GM12878 (cell line): ENCODE measurements at regions not wholly inside any gene's neighbourhood (a gene's known extent, or its start where the extent isn't known, plus 50 kb on each side); places are given as distances from the start of the nearest gene placed in this dataset.

Experiments
- ATAC-seq: fragments of 200-7000 bp; cut with Tn5 transposase; 3 replicates; pipeline ENCODE4 v1.9.1; 2020; ENCODE audit warnings: mild to moderate bottlenecking, moderate library complexity
- BruUV-seq: library from RNA; stranded (reverse); fragments of 400-500 nt; replicated peaks from 2 replicates; lab custom pipeline; 2021; lab: Mats Ljungman, UMichigan
- CTCF ChIA-PET: fragments of 300-600 bp; sonication (Branson Sonifier 250); formaldehyde crosslinking; extraction: SDS; loops from one replicate; lab custom pipeline; 2021; ENCODE audit warnings: inconsistent platforms; lab: Yijun Ruan, JAX
- POLR2A ChIA-PET: fragments of 350-600 bp; formaldehyde crosslinking; extraction: SDS; loops from one replicate; lab custom pipeline; 2021; ENCODE audit warnings: inconsistent platforms; lab: Charles Lee
- RAD21 ChIA-PET: fragments of 300-600 bp; sonication (Branson Sonifier 250); formaldehyde crosslinking; loops from one replicate; lab custom pipeline; 2023; ENCODE audit warnings: antibody characterized with exemption; ENCODE audit not compliant: unreplicated experiment; lab: Charles Lee
- SMC1A ChIA-PET: fragments of 300-600 bp; sonication (Branson Sonifier 250); formaldehyde crosslinking; loops from one replicate; lab custom pipeline; 2023; ENCODE audit not compliant: unreplicated experiment, uncharacterized antibody; lab: Charles Lee
- DNase-seq: peaks from one replicate; pipeline ENCODE4 v3.0.0-alpha.2; 2011; ENCODE audit warnings: low read depth, low spot score
- FAIRE-seq: peaks from 3 replicates; lab custom pipeline; 2011; peaks lifted over from hg19 to GRCh38; lab: Jason Lieb, UNC
- H2AFZ ChIP-seq: 2 replicates; pipeline ENCODE4 v1.6.0; 2011; ENCODE audit warnings: low read depth, low read length, control low read depth; ENCODE audit not compliant: control insufficient read depth
- H3K27ac ChIP-seq: 2 replicates; pipeline ENCODE4 v1.5.1; 2011; ENCODE audit warnings: control low read depth; ENCODE audit not compliant: control insufficient read depth, insufficient read depth
- H3K27me3 ChIP-seq, 2 experiments: replicated peaks in 1 of 2; 2 replicates each; pipeline versions ENCODE4 v1.6.0 to v1.6.1; 2011; ENCODE audit warnings: low read length in 1 of 2; ENCODE audit not compliant: control insufficient read depth in 2 of 2, insufficient read depth in 2 of 2
- H3K36me3 ChIP-seq, 2 experiments: 2 replicates each; pipeline ENCODE4 v1.5.1; 2011; ENCODE audit warnings: low read length in 1 of 2; ENCODE audit not compliant: control insufficient read depth in 2 of 2, insufficient read depth in 2 of 2
- H3K4me1 ChIP-seq: 2 replicates; pipeline ENCODE4 v1.6.1; 2011; ENCODE audit warnings: mild to moderate bottlenecking, low read length, moderate library complexity, mixed read lengths; ENCODE audit not compliant: control insufficient read depth, insufficient read depth
- H3K4me2 ChIP-seq: 2 replicates; pipeline ENCODE4 v1.6.0; 2011; ENCODE audit warnings: control low read depth; ENCODE audit not compliant: control insufficient read depth, insufficient read depth
- H3K4me3 ChIP-seq: fragments of 200-600 bp; sonication (generic); 2 replicates; pipeline ENCODE4 v1.5.1; 2016
- H3K79me2 ChIP-seq: 2 replicates; pipeline ENCODE4 v1.6.0; 2011; ENCODE audit warnings: low read length; ENCODE audit not compliant: control insufficient read depth, insufficient read depth
- H3K9ac ChIP-seq: 2 replicates; pipeline ENCODE4 v1.8.0; 2011; ENCODE audit warnings: low read length, control low read depth, mixed read lengths; ENCODE audit not compliant: control insufficient read depth, insufficient read depth
- H3K9me3 ChIP-seq: replicated peaks from 3 replicates; pipeline ENCODE4 v1.5.1; 2011; ENCODE audit warnings: mild to moderate bottlenecking, low read length; ENCODE audit not compliant: control insufficient read depth, insufficient read depth
- H4K20me1 ChIP-seq: 2 replicates; pipeline ENCODE4 v1.6.0; 2011; ENCODE audit not compliant: control insufficient read depth, insufficient read depth
- CBFB ChIP-seq: IDR thresholded peaks from 2 replicates; pipeline ENCODE4 v1.6.1; 2016; ENCODE audit warnings: antibody characterized with exemption, low read depth
- CBX5 ChIP-seq: sonication (generic); IDR thresholded peaks from 2 replicates; pipeline ENCODE4 v1.6.1; 2016; ENCODE audit warnings: low read depth, moderate library complexity, mild to moderate bottlenecking, inconsistent platforms
- EZH2 ChIP-seq: IDR thresholded peaks from 2 replicates; pipeline ENCODE4 v1.6.1; 2012; ENCODE audit warnings: low read depth, mild to moderate bottlenecking, control low read depth, inconsistent platforms, low read length, borderline replicate concordance; ENCODE audit not compliant: control insufficient read depth
- IRF4 ChIP-seq: IDR thresholded peaks from 2 replicates; pipeline ENCODE4 v1.6.1; 2011; ENCODE audit warnings: low read depth, low read length
- MTA3 ChIP-seq: IDR thresholded peaks from 2 replicates; pipeline ENCODE4 v1.6.1; 2012; ENCODE audit warnings: low read length, inconsistent platforms, borderline replicate concordance
- NFXL1 ChIP-seq: fragments of 450-650 bp; IDR thresholded peaks from 2 replicates; pipeline ENCODE4 v1.6.1; 2017; ENCODE audit warnings: antibody characterized with exemption, mild to moderate bottlenecking, borderline replicate concordance
- NR2F1 ChIP-seq: fragments of 450-650 bp; conservative IDR thresholded peaks from 2 replicates; pipeline ENCODE4 v1.6.1; 2017; ENCODE audit warnings: mild to moderate bottlenecking
- PBX3 ChIP-seq: IDR thresholded peaks from 2 replicates; pipeline ENCODE4 v1.6.1; 2011; ENCODE audit warnings: mild to moderate bottlenecking, low read depth, low read length, moderate library complexity; ENCODE audit not compliant: insufficient replicate concordance
- REST ChIP-seq: IDR thresholded peaks from 2 replicates; pipeline ENCODE4 v1.6.1; 2012; ENCODE audit warnings: mild to moderate bottlenecking, low read depth, low read length
- RFX5 ChIP-seq: IDR thresholded peaks from 2 replicates; pipeline ENCODE4 v1.6.1; 2011; ENCODE audit warnings: low read depth, low read length, improper control_type of control experiment
- SMC3 ChIP-seq: IDR thresholded peaks from 2 replicates; pipeline ENCODE4 v1.6.1; 2011; ENCODE audit warnings: low read length, improper control_type of control experiment, borderline replicate concordance
- SPI1 ChIP-seq: IDR thresholded peaks from 2 replicates; pipeline ENCODE4 v1.6.1; 2011; ENCODE audit warnings: low read depth, mild to moderate bottlenecking, low read length, moderate library complexity, borderline replicate concordance; ENCODE audit not compliant: insufficient read depth
- SREBF2 ChIP-seq: IDR thresholded peaks from 2 replicates; pipeline ENCODE4 v1.6.1; 2012; ENCODE audit warnings: mild to moderate bottlenecking, low read length
- ZBTB11 ChIP-seq: fragments of 450-650 bp; formaldehyde crosslinking; IDR thresholded peaks from 2 replicates; pipeline ENCODE4 v1.5.0; 2022; ENCODE audit warnings: mild to moderate bottlenecking, missing genetic modification characterization
- ZSCAN29 ChIP-seq: fragments of 450-650 bp; IDR thresholded peaks from 2 replicates; pipeline ENCODE4 v1.6.1; 2017; ENCODE audit warnings: mild to moderate bottlenecking, moderate library complexity
- ZZZ3 ChIP-seq: IDR thresholded peaks from 2 replicates; pipeline ENCODE4 v1.6.1; 2011; ENCODE audit warnings: low read depth; ENCODE audit not compliant: control insufficient read depth, insufficient read length
- WGBS: methylation state at CpG from one replicate; pipeline ENCODE4 v1.1.6; 2016; ENCODE audit warnings: low lambda C conversion rate; ENCODE audit not compliant: insufficient replicate concordance, insufficient coverage; ENCODE audit errors: missing lambda C conversion rate; 5-methylcytosine and 5-hydroxymethylcytosine counted together
- in situ Hi-C: fragments of 300-500 bp; cut with MboI; formaldehyde crosslinking; loops from 9 replicates; pipeline ENCODE4 v1.14.3; 2018; ENCODE audit warnings: mixed read lengths
- intact Hi-C: fragments of 100-400 bp; cut with micrococcal nuclease; formaldehyde crosslinking; loops from one replicate; pipeline ENCODE4 v1.14.2; 2022; ENCODE audit not compliant: unreplicated experiment

- CTCF ChIA-PET = no interaction called here
- no peak overlapping the region for H3K27ac ChIP-seq
- H3K27me3 ChIP-seq = no peaks in the 10 kb centered on the region
- RAD21 ChIA-PET = no interaction called here
- H3K9ac ChIP-seq = no peak overlapping the region
- no peaks in the 10 kb centered on the region for H3K9me3 ChIP-seq
- no peaks in the 10 kb centered on the region for H3K36me3 ChIP-seq
- DNase-seq (no peak), ATAC-seq (no peak), FAIRE-seq (no peak)
- SMC1A ChIA-PET = no interaction called here
- no peaks in the 10 kb centered on the region for H3K4me1 ChIP-seq
- no peak overlapping the region for H2AFZ ChIP-seq
- no peak overlapping the region for H3K4me3 ChIP-seq
- intact Hi-C loops (no loop called here), in situ Hi-C loops (no loop called here)
- 33% methylated on average over 5 of the region's 5 CpGs for WGBS
- POLR2A ChIA-PET = no interaction called here
- H3K4me2 ChIP-seq = no peak overlapping the region
- H3K79me2 ChIP-seq = no peaks in the 10 kb centered on the region
- H4K20me1 ChIP-seq = peaks cover 2% of the 10 kb centered on the region; the same call in 1 of the 2 replicates
- no TSS peak for BruUV-seq
- TF ChIP-seq NFXL1 = no peak
- TF ChIP-seq NR2F1 = no peak
- TF ChIP-seq ZBTB11 (CRISPR knock-in tag) = no peak
- no peak for TF ChIP-seq CBX5
- TF ChIP-seq ZZZ3 = no peak
- TF ChIP-seq SREBF2 = no peak
- no peak for TF ChIP-seq MTA3
- no peak for TF ChIP-seq ZSCAN29
- TF ChIP-seq PBX3 = no peak
- no peak for TF ChIP-seq IRF4
- TF ChIP-seq SPI1 = no peak
- no peak for TF ChIP-seq RFX5
- TF ChIP-seq CBFB = no peak
- TF ChIP-seq SMC3 = no peak
- no peak for TF ChIP-seq REST
- no peak for TF ChIP-seq EZH2
Observed at GRCh38 chr16:79436885-79437284, 163.7 kb downstream of the MAF start.
